ENCODE measurements at regions not wholly inside any gene's neighbourhood (a gene's known extent, or its start where the extent isn't known, plus 50 kb on each side); places are given as distances from the start of the nearest gene placed in this dataset.

DNA sequence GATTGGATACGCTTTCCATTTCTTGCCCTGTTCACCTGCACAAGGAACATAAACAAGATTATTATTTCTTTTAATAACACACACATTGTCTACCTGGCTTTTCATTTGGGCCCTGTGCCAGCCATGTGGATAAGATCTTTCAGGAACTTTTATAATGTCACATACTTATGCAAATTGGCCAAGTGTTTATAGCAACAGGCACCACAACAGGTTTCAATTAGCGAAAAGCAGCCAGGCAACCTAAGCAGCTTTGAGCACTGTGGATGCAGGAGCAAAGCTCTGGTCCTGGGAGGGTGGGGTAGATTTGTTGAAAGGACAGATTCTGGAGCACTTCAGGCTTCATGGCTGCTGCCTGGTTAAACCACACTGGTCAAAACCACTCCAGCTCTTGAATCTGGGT is 217.4 kb downstream of the BARX2 start:
- Histone ChIP-seq H3K9me1 (ENCODE audit: insufficient read depth, low read length) (no peaks in the 10 kb centered on the region), H4K8ac (ENCODE audit: low read depth in 2 of 2, low read length in 2 of 2) (no peak overlapping the region), H2BK120ac (ENCODE audit: low read depth, low read length) (no peak overlapping the region), H3K4me1 (ENCODE audit: control insufficient read depth, insufficient read depth, low read length) (no peaks in the 10 kb centered on the region), H2AFZ (replicated peaks; ENCODE audit: low read length, poor library complexity) (no peak overlapping the region), H3K9ac (ENCODE audit: low read depth, low read length) (no peak overlapping the region), H3K4me2 (ENCODE audit: low read depth, low read length) (no peak overlapping the region), H3K56ac (ENCODE audit: extremely low read depth, insufficient read depth, low read length) (no peak overlapping the region), H3K36me3 (ENCODE audit: control insufficient read depth, insufficient read depth, low read length) (no peaks in the 10 kb centered on the region), H4K91ac (ENCODE audit: insufficient read depth, low read depth, low read length) (no peak overlapping the region), H3K9me3 (ENCODE audit: control insufficient read depth, insufficient read depth, low read length) (no peaks in the 10 kb centered on the region), H4K5ac (ENCODE audit: low read depth, low read length) (no peak overlapping the region), H3K27me3 (ENCODE audit: control insufficient read depth, insufficient read depth, low read length) (no peaks in the 10 kb centered on the region), H3K27ac (ENCODE audit: insufficient read depth, low read length) (no peak overlapping the region), H2BK5ac (ENCODE audit: low read depth, low read length, poor library complexity, severe bottlenecking) (no peak overlapping the region), H3K4me3 (ENCODE audit: insufficient read depth, low read depth, low read length) (no peak overlapping the region), H4K20me1 (ENCODE audit: insufficient read depth, low read length) (no peaks in the 10 kb centered on the region), H2AK9ac (replicated peaks; ENCODE audit: low read depth, low read length, poor library complexity) (no peak overlapping the region), H3K14ac (replicated peaks; ENCODE audit: low read depth, low read length) (no peak overlapping the region), H3K18ac (ENCODE audit: low read depth, low read length) (no peak overlapping the region), H2AK5ac (ENCODE audit: low read depth, low read length) (no peak overlapping the region), H3K4ac (ENCODE audit: low read depth, low read length) (no peak overlapping the region), H3K23ac (ENCODE audit: low read depth, low read length) (no peak overlapping the region), H2BK15ac (ENCODE audit: low read depth, low read length) (no peak overlapping the region), H3K79me1 (ENCODE audit: low read depth in 1 of 2, low read length in 2 of 2) (no peaks in the 10 kb centered on the region), H2BK20ac (ENCODE audit: low read depth, low read length) (no peak overlapping the region)
- intact Hi-C loops (cut with micrococcal nuclease) (no loop called here), in situ Hi-C loops (cut with MboI; ENCODE audit: low sequenced_read_pairs) (no loop called here), dilution Hi-C loops (cut with HindIII; ENCODE audit: low sequenced_read_pairs, unreplicated experiment) (no loop called here)
- ChIA-PET POLR2A (ENCODE audit: unreplicated experiment) (no interaction called here), CTCF (no interaction called here)
- WGBS, 2 experiments (ENCODE audit: extremely low coverage in 2 of 2, insufficient read length in 1 of 2): 80% methylated on average over 1 of the region's 2 CpGs; no CpG with 5 or more reads in 1 of the 2 experiments
- DNase-seq (no peak), ATAC-seq (ENCODE audit: low read depth) (no peak)
- BruUV-seq (replicated peaks): no TSS peak
- TF ChIP-seq BHLHE40 (IDR thresholded peaks at IDR 0.05; ENCODE audit: low read depth, low read length): no peak
- no peak for TF ChIP-seq MAZ (IDR thresholded peaks at IDR 0.05; ENCODE audit: borderline replicate concordance, low read depth, low read length)
- TF ChIP-seq, protein P1, sequence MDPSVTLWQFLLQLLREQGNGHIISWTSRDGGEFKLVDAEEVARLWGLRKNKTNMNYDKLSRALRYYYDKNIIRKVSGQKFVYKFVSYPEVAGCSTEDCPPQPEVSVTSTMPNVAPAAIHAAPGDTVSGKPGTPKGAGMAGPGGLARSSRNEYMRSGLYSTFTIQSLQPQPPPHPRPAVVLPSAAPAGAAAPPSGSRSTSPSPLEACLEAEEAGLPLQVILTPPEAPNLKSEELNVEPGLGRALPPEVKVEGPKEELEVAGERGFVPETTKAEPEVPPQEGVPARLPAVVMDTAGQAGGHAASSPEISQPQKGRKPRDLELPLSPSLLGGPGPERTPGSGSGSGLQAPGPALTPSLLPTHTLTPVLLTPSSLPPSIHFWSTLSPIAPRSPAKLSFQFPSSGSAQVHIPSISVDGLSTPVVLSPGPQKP (IDR thresholded peaks at IDR 0.05; ENCODE audit: borderline replicate concordance, low read depth, low read length): no peak
- no peak for TF ChIP-seq RCOR1 (IDR thresholded peaks at IDR 0.05; ENCODE audit: insufficient replicate concordance, low read length)

All from IMR-90 (cell line).